ENCODE measurements at regions not wholly inside any gene's neighbourhood (a gene's known extent, or its start where the extent isn't known, plus 50 kb on each side); places are given as distances from the start of the nearest gene placed in this dataset.

GRCh38 chr6:5930968-5931367 lies 75.8 kb downstream of the NRN1 start:
- no peak overlapping the region for H3K4me3 Mint-ChIP-seq (ENCODE audit: unreplicated experiment)
- no peak overlapping the region for H3K27ac Mint-ChIP-seq (ENCODE audit: unreplicated experiment)
- H3K9me3 Mint-ChIP-seq (ENCODE audit: unreplicated experiment), result no peaks in the 10 kb centered on the region
- no peak for DNase-seq (ENCODE audit: low spot score)
- no peaks in the 10 kb centered on the region for H3K36me3 Mint-ChIP-seq (ENCODE audit: low read depth, unreplicated experiment)
- H3K4me1 Mint-ChIP-seq (ENCODE audit: unreplicated experiment), result no peaks in the 10 kb centered on the region
- TF ChIP-seq CTCF (IDR thresholded peaks at IDR 0.05; ENCODE audit: unreplicated experiment), result no peak
- H3K27me3 Mint-ChIP-seq (ENCODE audit: unreplicated experiment), result peaks cover 2% of the 10 kb centered on the region

- no peaks in the 10 kb centered on the region for H3K4me1 Mint-ChIP-seq (ENCODE audit: unreplicated experiment)
- no peaks in the 10 kb centered on the region for H3K36me3 Mint-ChIP-seq (ENCODE audit: low read depth, unreplicated experiment)
- peaks cover 2% of the 10 kb centered on the region for H3K27me3 Mint-ChIP-seq (ENCODE audit: unreplicated experiment)
- DNase-seq (ENCODE audit: low spot score), result no peak
- H3K4me3 Mint-ChIP-seq (ENCODE audit: unreplicated experiment), result no peak overlapping the region
- no peak for TF ChIP-seq CTCF (IDR thresholded peaks at IDR 0.05; ENCODE audit: unreplicated experiment)
- no peak overlapping the region for H3K27ac Mint-ChIP-seq (ENCODE audit: unreplicated experiment)
- no peaks in the 10 kb centered on the region for H3K9me3 Mint-ChIP-seq (ENCODE audit: unreplicated experiment)
These were observed 76.5 kb downstream of the NRN1 start for GRCh38 chr6:5930143-5930770.

DNA sequence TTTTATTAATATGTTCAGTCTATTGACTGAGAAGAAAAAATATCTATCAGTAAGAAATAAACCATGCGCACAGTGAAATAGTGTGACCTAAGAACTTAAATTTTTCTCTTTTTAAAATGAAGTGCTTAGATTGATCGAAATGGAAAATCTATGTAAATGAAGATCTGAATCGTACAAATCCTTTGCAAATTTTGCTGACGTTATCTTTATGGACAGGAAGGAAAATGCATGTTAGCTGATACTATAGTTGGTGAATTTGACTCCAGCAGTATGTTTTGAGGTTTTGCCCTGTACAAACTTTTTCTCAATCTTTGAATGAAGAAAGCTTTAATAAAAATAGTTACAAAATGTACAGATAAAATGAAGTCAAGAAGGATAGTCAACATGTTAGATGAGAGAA lies 82.9 kb downstream of the NRN1 start:
- H3K4me1 Mint-ChIP-seq (ENCODE audit: unreplicated experiment), result no peaks in the 10 kb centered on the region
- no peak for TF ChIP-seq CTCF (IDR thresholded peaks at IDR 0.05; ENCODE audit: unreplicated experiment)
- no peak overlapping the region for H3K4me3 Mint-ChIP-seq (ENCODE audit: unreplicated experiment)
- no peaks in the 10 kb centered on the region for H3K27me3 Mint-ChIP-seq (ENCODE audit: unreplicated experiment)
- H3K9me3 Mint-ChIP-seq (ENCODE audit: unreplicated experiment), result no peaks in the 10 kb centered on the region
- no peak for DNase-seq (ENCODE audit: low spot score)
- no peaks in the 10 kb centered on the region for H3K36me3 Mint-ChIP-seq (ENCODE audit: low read depth, unreplicated experiment)
- H3K27ac Mint-ChIP-seq (ENCODE audit: unreplicated experiment), result no peak overlapping the region

GRCh38 chr6:5922230-5922629 lies 84.5 kb downstream of the NRN1 start:
- no peak for DNase-seq (ENCODE audit: low spot score)
- H3K4me3 Mint-ChIP-seq (ENCODE audit: unreplicated experiment), result no peak overlapping the region
- TF ChIP-seq CTCF (IDR thresholded peaks at IDR 0.05; ENCODE audit: unreplicated experiment), result no peak
- no peaks in the 10 kb centered on the region for H3K36me3 Mint-ChIP-seq (ENCODE audit: low read depth, unreplicated experiment)
- no peaks in the 10 kb centered on the region for H3K27me3 Mint-ChIP-seq (ENCODE audit: unreplicated experiment)
- no peaks in the 10 kb centered on the region for H3K9me3 Mint-ChIP-seq (ENCODE audit: unreplicated experiment)
- H3K27ac Mint-ChIP-seq (ENCODE audit: unreplicated experiment), result no peak overlapping the region
- H3K4me1 Mint-ChIP-seq (ENCODE audit: unreplicated experiment), result no peaks in the 10 kb centered on the region

DNA sequence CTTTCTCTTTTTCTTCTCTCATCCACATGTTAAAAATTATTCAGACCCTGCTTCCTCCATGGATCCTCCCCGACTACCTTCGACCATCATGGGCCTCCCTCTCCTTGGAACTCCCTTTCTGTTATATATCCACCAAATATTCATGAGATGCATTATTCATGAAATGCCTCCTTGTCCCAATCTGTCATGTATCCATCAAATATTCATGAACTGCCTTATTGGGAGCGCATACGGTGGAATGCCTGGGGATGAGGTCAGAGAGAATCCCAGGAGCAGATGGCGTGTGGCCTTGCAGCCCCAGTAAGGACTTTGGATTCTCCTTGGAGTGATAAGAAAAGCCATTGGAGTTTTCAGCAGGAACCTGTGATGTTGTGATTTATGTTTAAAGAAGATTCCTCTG lies 97.0 kb downstream of the NRN1 start:
- Mint-ChIP-seq H3K27ac (ENCODE audit: unreplicated experiment) (no peak overlapping the region), H3K4me1 (ENCODE audit: unreplicated experiment) (no peaks in the 10 kb centered on the region), H3K36me3 (ENCODE audit: low read depth, unreplicated experiment) (no peaks in the 10 kb centered on the region), H3K27me3 (ENCODE audit: unreplicated experiment) (no peaks in the 10 kb centered on the region), H3K9me3 (ENCODE audit: unreplicated experiment) (no peaks in the 10 kb centered on the region), H3K4me3 (ENCODE audit: unreplicated experiment) (no peak overlapping the region)
- TF ChIP-seq CTCF (IDR thresholded peaks at IDR 0.05; ENCODE audit: unreplicated experiment), result no peak
- no peak for DNase-seq (ENCODE audit: low spot score)
